WERI-Rb-1 (cell line): ENCODE measurements at regions not wholly inside any gene's neighbourhood (a gene's known extent, or its start where the extent isn't known, plus 50 kb on each side); places are given as distances from the start of the nearest gene placed in this dataset.

ENCODE experiments used
- DNase-seq: peaks from one replicate; pipeline ENCODE4 v3.0.0-alpha.2; 2020
- H3K27ac ChIP-seq: fragments of 250-450 bp; sonication (Bioruptor Pico); 2 replicates; pipeline ENCODE4 v1.5.1; 2020; ENCODE audit warnings: mild to moderate bottlenecking, moderate library complexity
- H3K27me3 ChIP-seq: fragments of 250-450 bp; sonication (Bioruptor Pico); 2 replicates; pipeline ENCODE4 v1.5.1; 2021; ENCODE audit warnings: mild to moderate bottlenecking, low read depth, moderate library complexity; ENCODE audit not compliant: insufficient read depth, severe bottlenecking
- H3K36me3 ChIP-seq: fragments of 250-450 bp; sonication (Bioruptor Pico); 2 replicates; pipeline ENCODE4 v1.5.1; 2020; ENCODE audit warnings: mild to moderate bottlenecking, moderate library complexity
- H3K4me3 ChIP-seq: 2 replicates; pipeline ENCODE4 v1.5.1; 2011; ENCODE audit warnings: low read depth, mild to moderate bottlenecking, control low read depth, low read length
- H3K9me3 ChIP-seq: fragments of 250-450 bp; sonication (Bioruptor Pico); 2 replicates; pipeline ENCODE4 v1.5.1; 2021; ENCODE audit warnings: mild to moderate bottlenecking, moderate library complexity; ENCODE audit not compliant: severe bottlenecking
- CTCF ChIP-seq: IDR thresholded peaks from 2 replicates; pipeline ENCODE4 v1.5.1; 2011; ENCODE audit warnings: low read depth, mild to moderate bottlenecking, control low read depth, inconsistent platforms, low read length

GRCh38 chr12:108455706-108456105 lies 59.4 kb upstream of the FICD start:
- Histone ChIP-seq H3K4me3 (no peak overlapping the region), H3K9me3 (no peaks in the 10 kb centered on the region), H3K27me3 (peaks cover 47% of the 10 kb centered on the region), H3K36me3 (no peaks in the 10 kb centered on the region), H3K27ac (no peak overlapping the region)
- DNase-seq, result no peak
- TF ChIP-seq CTCF, result no peak

GRCh38 chr12:108454539-108455139 lies 60.4 kb upstream of the FICD start:
- Histone ChIP-seq H3K27ac (no peak overlapping the region), H3K4me3 (no peak overlapping the region), H3K27me3 (peaks cover 41% of the 10 kb centered on the region), H3K36me3 (no peaks in the 10 kb centered on the region), H3K9me3 (no peaks in the 10 kb centered on the region)
- DNase-seq, result no peak
- TF ChIP-seq CTCF, result no peak

GRCh38 chr12:108449478-108449877 lies 65.6 kb upstream of the FICD start:
- H3K27me3 ChIP-seq, result peaks cover 25% of the 10 kb centered on the region
- no peak for TF ChIP-seq CTCF
- no peak overlapping the region for H3K27ac ChIP-seq
- DNase-seq, result no peak
- no peaks in the 10 kb centered on the region for H3K36me3 ChIP-seq
- H3K4me3 ChIP-seq, result no peak overlapping the region
- H3K9me3 ChIP-seq, result no peaks in the 10 kb centered on the region

- no peak for DNase-seq
- Histone ChIP-seq H3K27ac (no peak overlapping the region), H3K9me3 (no peaks in the 10 kb centered on the region), H3K36me3 (no peaks in the 10 kb centered on the region), H3K4me3 (no peak overlapping the region), H3K27me3 (peaks cover 22% of the 10 kb centered on the region)
- TF ChIP-seq CTCF, result no peak
Observed at GRCh38 chr12:108448246-108448645, 66.8 kb upstream of the FICD start.

GRCh38 chr12:108447168-108447832 lies 67.8 kb upstream of the FICD start:
- no peak overlapping the region for H3K4me3 ChIP-seq
- H3K27me3 ChIP-seq, result peaks cover 24% of the 10 kb centered on the region
- no peaks in the 10 kb centered on the region for H3K36me3 ChIP-seq
- no peak for DNase-seq
- TF ChIP-seq CTCF, result no peak
- H3K9me3 ChIP-seq, result no peaks in the 10 kb centered on the region
- no peak overlapping the region for H3K27ac ChIP-seq

GRCh38 chr12:108446766-108447165 lies 68.3 kb upstream of the FICD start:
- no peak overlapping the region for H3K4me3 ChIP-seq
- peaks cover 24% of the 10 kb centered on the region for H3K27me3 ChIP-seq
- no peak for DNase-seq
- no peak for TF ChIP-seq CTCF
- no peak overlapping the region for H3K27ac ChIP-seq
- no peaks in the 10 kb centered on the region for H3K36me3 ChIP-seq
- no peaks in the 10 kb centered on the region for H3K9me3 ChIP-seq
